ENCODE measurements at regions not wholly inside any gene's neighbourhood (a gene's known extent, or its start where the extent isn't known, plus 50 kb on each side); places are given as distances from the start of the nearest gene placed in this dataset.
A peak's percentile ranks its signal among the peaks of the same experiment; 100 is the strongest.

GRCh38 chr10:81036257-81036656 is 498.6 kb downstream of the SH2D4B start (continued):
- TF ChIP-seq IKZF2 (IDR thresholded peaks at IDR 0.05) (peak; percentile 91), SMARCA5 (IDR thresholded peaks at IDR 0.05) (no peak), ZNF24 (IDR thresholded peaks at IDR 0.05) (0 out of 2 replicates have a peak, but pooled peaks have one; percentile 15), JUNB (IDR thresholded peaks at IDR 0.05) (peak; percentile 86), ZBED1 (IDR thresholded peaks at IDR 0.05; ENCODE audit: borderline replicate concordance) (peak; percentile 68; the same call in 1 of the 2 replicates), CHD2 (IDR thresholded peaks at IDR 0.05; ENCODE audit: borderline replicate concordance, low read depth, low read length) (peak; percentile 72; the same call in 1 of the 2 replicates), KAT2A (conservative IDR thresholded peaks at IDR 0.05; ENCODE audit: control insufficient read depth, low read depth, low read length) (no peak), ZNF274 (IDR thresholded peaks at IDR 0.05; ENCODE audit: insufficient read depth, insufficient read length) (no peak), ZSCAN29 (IDR thresholded peaks at IDR 0.05) (no peak), PAX5 (IDR thresholded peaks at IDR 0.05; ENCODE audit: borderline replicate concordance, low read depth, low read length) (peak; percentile 77; the same call in 1 of the 2 replicates), CBFB (IDR thresholded peaks at IDR 0.05; ENCODE audit: low read depth) (peak; percentile 68; the same call in 1 of the 2 replicates), NFXL1 (IDR thresholded peaks at IDR 0.05; ENCODE audit: borderline replicate concordance) (no peak), MLLT1 (IDR thresholded peaks at IDR 0.05) (peak; percentile 69; the same call in 1 of the 2 replicates), IKZF1 (conservative IDR thresholded peaks at IDR 0.05) (peak; percentile 89), RELB (IDR thresholded peaks at IDR 0.05; ENCODE audit: low read depth) (peak; percentile 88), MTA3 (IDR thresholded peaks at IDR 0.05; ENCODE audit: borderline replicate concordance, low read length) (peak; percentile 74; the same call in 1 of the 2 replicates), MTA2 (IDR thresholded peaks at IDR 0.05; ENCODE audit: low read depth) (peak; percentile 88), EGR1 (IDR thresholded peaks at IDR 0.05; ENCODE audit: borderline replicate concordance in 1 of 2, low read depth in 2 of 2, low read length in 2 of 2) (no peak)
- TF ChIP-seq, protein P1, sequence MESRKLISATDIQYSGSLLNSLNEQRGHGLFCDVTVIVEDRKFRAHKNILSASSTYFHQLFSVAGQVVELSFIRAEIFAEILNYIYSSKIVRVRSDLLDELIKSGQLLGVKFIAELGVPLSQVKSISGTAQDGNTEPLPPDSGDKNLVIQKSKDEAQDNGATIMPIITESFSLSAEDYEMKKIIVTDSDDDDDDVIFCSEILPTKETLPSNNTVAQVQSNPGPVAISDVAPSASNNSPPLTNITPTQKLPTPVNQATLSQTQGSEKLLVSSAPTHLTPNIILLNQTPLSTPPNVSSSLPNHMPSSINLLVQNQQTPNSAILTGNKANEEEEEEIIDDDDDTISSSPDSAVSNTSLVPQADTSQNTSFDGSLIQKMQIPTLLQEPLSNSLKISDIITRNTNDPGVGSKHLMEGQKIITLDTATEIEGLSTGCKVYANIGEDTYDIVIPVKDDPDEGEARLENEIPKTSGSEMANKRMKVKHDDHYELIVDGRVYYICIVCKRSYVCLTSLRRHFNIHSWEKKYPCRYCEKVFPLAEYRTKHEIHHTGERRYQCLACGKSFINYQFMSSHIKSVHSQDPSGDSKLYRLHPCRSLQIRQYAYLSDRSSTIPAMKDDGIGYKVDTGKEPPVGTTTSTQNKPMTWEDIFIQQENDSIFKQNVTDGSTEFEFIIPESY (IDR thresholded peaks at IDR 0.05), result no peak
- TF ChIP-seq, protein P2, sequence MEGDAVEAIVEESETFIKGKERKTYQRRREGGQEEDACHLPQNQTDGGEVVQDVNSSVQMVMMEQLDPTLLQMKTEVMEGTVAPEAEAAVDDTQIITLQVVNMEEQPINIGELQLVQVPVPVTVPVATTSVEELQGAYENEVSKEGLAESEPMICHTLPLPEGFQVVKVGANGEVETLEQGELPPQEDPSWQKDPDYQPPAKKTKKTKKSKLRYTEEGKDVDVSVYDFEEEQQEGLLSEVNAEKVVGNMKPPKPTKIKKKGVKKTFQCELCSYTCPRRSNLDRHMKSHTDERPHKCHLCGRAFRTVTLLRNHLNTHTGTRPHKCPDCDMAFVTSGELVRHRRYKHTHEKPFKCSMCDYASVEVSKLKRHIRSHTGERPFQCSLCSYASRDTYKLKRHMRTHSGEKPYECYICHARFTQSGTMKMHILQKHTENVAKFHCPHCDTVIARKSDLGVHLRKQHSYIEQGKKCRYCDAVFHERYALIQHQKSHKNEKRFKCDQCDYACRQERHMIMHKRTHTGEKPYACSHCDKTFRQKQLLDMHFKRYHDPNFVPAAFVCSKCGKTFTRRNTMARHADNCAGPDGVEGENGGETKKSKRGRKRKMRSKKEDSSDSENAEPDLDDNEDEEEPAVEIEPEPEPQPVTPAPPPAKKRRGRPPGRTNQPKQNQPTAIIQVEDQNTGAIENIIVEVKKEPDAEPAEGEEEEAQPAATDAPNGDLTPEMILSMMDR (IDR thresholded peaks at IDR 0.05 in 2 of 3, conservative IDR thresholded peaks at IDR 0.05 in 1 of 3; ENCODE audit: control insufficient read depth in 2 of 3, extremely low read depth in 1 of 3, insufficient read depth in 1 of 3, low read depth in 3 of 3, low read length in 3 of 3), result no peak
- TF ChIP-seq, protein P3, sequence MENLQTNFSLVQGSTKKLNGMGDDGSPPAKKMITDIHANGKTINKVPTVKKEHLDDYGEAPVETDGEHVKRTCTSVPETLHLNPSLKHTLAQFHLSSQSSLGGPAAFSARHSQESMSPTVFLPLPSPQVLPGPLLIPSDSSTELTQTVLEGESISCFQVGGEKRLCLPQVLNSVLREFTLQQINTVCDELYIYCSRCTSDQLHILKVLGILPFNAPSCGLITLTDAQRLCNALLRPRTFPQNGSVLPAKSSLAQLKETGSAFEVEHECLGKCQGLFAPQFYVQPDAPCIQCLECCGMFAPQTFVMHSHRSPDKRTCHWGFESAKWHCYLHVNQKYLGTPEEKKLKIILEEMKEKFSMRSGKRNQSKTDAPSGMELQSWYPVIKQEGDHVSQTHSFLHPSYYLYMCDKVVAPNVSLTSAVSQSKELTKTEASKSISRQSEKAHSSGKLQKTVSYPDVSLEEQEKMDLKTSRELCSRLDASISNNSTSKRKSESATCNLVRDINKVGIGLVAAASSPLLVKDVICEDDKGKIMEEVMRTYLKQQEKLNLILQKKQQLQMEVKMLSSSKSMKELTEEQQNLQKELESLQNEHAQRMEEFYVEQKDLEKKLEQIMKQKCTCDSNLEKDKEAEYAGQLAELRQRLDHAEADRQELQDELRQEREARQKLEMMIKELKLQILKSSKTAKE (IDR thresholded peaks at IDR 0.05; ENCODE audit: low read depth, poor library complexity, severe bottlenecking), result peak; percentile 99
